C1 segment of cervical spinal cord (tissue), 14 donors: ENCODE measurements at regions not wholly inside any gene's neighbourhood (a gene's known extent, or its start where the extent isn't known, plus 50 kb on each side); places are given as distances from the start of the nearest gene placed in this dataset.

Source experiments
- DNase-seq, 14 donors: peaks; one replicate each; lab custom pipeline; 2025; lab: John Stamatoyannopoulos, UW

DNA sequence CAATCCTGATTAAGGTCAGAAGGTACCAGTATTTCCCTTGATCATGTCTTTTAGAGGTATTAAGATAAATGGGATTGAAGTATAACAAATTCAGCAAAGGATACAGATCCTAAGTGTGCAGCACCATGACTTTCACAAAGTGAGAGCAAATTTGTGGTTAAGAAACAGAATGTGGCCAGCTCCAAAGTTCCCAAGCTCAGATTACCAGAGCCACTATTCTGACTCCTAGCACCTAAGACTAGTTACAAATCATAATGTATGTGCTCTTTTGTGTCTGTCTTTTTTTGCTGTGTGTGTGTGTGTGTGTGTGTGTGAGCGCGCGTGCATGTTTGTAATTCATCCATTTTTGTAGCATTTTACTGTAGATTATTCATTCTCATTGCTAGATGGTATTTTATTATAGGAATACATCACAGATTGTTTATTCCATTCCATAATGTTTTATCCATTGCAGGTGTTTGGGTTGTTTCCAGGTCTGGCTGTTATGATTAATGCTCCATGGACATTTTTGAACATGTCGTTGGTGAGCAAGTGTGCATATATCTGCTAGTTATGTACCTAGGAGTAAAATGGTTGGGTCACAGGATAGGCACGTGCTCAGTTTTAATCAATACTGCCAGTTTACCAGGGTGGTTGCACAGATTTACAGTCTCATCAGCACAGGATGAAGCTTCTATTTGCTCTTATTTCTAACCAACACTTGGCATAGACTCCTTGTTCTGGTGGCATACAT, 314.0 kb upstream of the JAG1 start:
- no peak for DNase-seq

DNA sequence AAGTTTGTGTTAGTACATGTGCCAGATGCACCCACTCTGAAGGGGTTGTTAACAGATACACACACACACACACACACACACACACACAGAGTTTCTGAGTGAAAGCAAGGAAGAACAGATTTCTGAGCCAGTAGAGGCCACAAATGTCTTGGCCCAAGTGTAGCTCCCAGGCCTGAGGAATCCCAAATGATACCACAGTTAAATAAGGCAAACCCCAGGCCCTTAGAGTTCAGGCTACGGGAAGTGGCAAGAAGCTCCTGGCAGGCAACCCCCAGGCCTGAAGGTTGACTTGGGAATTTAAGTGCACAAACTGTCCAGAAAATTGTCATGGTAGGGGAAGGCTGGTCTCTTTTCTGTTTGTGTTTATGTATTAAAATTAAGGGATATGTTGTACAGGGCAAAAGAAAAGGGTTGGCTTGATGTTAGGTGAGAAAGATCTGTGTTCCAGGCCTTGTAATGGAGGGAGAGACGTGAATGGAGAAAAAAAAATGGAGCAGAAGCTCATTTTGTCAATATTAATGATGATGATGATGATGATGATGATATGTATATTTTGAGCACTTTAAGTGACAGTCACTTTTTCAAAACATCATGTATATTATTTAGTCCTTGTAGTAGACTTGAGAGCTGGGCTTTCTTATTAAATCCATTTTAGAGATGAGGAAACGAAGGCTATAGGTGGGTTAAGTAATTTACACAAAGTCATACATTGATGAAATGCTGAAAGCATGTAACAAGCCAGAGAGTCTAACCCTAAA, 317.0 kb upstream of the JAG1 start:
- DNase-seq, result no peak

DNA sequence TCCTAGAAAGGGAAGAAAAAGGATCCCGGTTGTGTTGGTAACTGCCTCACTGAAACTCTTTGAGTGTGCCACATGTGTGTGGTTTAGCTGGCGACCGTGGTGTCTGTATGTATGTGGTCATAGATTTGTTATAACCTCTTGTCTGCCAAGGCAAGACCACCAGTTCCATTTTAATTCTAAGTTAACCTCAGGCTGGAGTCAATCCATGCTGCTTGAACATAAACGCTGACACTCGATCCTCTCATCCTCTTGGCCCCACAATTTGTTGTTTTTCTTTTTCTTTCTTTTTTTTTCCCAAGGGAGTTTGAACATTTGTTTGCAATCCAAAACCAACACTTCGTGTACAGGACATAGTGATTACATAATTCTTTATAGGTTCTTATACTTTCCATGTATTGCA, 318.9 kb upstream of the JAG1 start:
- DNase-seq, result no peak

DNA sequence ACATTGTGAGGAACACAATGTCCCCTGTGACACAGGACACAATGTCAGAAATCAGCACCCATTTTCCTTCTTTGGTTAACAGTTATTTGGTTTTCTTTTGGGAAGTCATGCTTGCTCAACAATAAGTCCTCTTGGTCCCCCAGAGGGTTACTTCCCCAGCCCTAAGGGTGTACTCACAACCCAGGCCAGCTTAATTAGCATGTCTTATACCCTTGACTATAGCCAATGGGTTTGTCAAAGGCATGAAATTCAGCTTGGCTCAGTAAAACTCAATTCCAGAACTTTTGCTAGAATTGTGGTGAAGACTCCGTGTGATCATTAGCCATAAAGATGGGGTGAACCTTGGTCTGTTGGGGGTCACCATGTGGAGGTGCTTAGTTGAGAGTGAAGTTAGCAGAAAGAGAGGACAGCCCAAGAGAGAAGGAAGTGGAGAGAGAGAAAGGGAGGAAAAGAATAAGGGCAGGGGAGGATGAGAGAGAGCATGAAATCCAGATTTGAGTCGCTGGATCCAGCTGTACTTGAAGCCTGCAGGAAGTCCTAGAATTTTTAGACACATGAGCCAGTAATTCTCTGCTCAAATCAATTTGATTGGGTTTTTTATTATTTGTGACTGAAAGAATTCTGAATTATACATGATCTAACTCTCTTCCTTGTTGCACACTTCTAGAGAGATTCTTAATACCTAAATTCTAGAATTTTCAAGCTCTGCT, 321.3 kb upstream of the JAG1 start:
- no peak for DNase-seq

DNA sequence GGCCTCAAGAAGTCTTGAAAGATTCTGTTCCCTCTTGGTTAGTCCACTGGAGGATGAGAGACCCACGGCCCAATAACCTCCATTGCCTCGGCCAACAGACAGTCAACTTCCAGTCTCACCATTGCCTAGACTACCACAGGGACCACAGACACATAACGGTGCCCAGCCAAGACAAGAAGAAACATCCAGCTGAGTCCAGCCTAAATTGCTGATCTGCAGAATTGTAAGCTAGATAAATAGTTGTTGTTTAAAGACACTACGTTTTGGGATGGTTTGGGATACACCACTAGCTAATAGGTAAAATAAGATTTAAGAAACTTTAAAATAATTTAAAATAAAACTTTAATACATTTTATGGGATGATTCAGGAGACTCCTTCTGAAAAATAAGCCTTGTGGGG, 324.7 kb upstream of the JAG1 start:
- no peak for DNase-seq

DNA sequence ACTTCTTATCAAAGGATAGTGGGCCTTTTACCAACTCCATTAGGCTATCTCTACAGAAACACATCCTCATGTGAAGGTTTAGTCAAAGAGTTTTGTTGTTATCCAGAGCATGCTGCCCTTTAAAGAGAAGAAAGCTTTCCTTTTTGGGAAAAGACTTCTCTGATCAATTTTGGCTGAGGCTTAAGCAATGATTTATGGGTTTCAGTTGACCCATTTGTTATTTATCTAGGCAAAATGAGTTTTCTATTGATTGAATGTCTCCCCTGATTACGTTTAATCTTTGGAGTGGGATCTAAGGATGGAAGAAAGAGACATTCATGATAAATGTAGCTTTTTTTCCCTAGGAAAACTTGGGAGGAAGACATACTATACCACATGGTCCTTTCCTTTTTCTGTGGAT, 326.6 kb upstream of the JAG1 start:
- no peak for DNase-seq

DNA sequence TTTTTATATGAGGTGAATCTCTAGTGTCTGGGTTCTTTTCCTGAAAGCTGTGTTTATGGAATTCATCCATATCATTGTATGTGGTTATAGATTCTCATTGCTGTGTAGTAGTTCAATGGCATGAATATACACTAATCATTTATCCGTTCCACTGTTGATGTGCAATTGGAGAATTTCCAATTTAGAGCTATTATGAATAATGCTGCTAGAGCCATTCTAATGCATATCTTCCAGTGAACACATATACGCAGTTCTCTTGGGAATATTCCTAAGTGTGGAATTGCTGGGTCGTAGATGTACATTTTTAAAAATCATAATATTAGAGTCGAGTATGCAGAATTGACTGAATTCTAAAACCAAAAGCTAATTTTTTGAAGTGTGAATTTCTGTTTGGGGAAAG, 327.5 kb upstream of the JAG1 start:
- DNase-seq, result no peak

DNA sequence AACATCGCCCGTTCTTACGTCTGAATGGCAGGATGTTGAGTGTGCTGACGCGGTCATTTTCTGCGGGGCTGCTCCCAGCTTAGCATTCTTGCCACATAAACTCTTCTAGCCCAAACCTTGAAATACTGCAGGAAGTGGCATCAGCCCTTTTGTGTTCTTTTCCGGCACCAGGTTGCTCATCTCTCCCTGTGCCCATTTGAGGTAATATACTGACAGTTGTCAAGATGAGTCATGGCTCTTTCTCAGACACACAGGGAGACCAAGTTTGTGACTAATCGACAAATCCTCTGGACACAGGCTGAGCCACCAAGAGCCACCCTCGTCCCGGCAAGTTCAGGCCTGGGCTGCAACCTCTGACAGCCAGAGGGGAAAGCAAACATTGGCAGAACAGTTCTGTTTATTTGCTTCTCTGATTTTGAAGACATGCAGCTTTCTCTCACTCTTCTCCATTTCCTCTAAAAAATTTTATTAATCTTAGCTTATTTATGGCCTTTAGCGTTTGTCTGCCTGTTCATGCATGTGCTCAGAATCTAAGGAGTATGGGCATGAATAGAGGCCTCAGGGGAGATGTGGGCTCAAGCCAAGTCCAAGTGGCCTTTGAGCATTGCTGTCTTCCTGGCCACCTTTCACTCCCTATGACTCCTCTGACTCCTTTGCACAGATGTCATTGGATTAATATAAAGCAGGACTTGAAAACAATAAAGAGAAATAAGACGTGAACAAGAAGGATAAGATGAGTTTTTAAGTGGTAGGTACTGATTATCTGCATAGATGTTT, 328.2 kb upstream of the JAG1 start:
- DNase-seq, result peak in 1 of 14 donors; percentile 13

DNA sequence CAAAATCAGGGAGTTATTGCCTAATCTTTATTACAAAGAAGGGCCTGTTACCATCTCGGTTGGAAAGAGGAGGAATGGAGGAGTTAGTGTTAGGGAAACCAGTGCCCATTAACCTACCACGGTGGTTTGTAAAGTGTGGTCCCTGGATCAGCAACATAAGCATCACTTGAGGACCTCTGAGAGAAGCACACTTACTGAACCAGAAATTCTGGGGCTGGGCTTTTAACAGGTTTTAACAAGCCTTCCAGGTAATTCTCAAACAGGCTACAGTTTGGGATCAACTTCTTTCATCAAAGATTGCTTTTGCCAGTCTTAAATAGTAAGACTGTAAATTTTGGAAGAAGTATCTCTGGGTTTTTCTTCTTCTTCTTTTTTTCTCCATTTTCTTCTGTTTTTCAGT, 329.5 kb upstream of the JAG1 start:
- no peak for DNase-seq

DNA sequence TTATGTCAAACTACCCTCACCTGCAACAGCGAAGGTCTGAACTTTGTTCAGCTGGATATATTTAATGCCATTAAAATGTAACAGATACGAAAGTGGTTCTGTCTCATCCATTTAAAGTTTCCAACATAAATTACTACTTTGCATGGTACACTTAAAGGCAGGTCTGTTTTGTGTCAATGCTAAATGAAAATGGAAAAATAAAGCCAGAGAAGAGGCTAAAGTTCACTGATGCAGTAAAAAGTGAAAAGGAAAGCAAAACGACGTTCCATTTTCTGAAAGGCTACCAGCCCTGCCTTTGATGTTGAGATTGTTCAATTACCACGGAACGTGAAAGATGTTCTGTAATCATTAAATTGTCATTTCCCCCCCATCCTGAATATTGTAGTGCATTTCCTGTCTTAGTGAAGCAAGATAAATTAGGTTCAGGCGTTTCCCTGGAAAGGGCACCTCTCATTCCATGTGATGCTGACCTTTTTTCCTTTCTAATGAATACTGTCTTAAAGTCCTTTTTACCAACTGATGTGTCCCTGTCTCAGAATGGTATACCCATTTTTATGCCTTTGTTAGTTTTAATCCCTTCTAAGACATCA, 334.7 kb upstream of the JAG1 start:
- no peak for DNase-seq

DNA sequence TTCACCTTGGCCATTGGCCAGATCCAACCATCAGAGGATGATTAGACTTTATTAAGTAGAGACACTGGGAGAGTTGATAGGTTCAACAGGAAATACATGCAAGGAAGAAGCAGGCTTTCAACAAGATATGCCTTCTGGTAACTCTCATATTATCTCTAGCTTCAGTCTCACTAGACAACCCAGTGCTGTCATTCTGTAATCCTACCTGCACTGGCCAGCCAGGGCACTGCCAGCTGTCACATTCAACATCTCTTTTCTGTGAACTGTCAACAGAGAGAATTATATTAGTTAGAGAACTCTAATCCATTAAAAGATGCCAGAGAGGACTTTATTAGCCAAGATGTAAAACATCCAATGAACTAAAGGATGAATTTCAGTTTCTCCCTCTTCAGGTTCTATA, 337.9 kb upstream of the JAG1 start:
- DNase-seq, result no peak

DNA sequence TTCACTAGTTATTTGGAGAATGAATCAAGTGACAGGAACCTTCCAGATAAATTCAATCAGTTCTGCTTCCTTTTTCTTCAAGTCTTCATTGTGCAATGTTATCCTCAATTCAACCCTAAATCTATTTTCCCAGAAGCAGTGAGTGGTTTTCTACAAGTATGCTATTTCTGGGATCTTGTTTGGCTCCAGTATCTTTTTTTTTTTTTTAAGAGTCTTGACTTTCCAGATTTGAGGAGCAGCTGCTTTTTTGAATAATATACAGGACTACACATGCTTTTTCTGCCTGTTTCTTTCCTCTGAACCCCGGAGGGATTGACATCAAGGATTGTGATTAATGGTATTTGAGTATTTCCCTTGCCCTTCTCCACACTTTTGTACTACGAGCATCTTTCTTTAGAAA, 339.2 kb upstream of the JAG1 start:
- no peak for DNase-seq

DNA sequence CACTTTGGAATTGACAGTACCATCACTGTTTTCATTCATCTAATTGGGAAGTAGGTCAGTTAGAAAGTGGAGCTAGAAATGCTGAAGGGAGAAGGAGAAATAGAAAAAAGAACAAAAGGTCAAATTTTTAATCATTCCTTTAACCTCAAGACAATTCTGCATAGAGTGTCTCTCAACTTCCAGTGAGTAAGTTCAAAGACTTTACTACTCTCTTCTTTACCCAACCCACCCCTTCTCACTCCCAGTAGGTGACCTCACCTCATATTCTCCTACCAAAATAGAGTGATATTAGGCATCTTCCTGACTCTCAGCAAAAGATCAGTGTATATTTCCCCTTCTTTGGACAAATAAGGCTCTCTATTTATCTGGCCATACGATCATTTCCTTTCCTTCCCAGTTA, 340.0 kb upstream of the JAG1 start:
- DNase-seq, result no peak

DNA sequence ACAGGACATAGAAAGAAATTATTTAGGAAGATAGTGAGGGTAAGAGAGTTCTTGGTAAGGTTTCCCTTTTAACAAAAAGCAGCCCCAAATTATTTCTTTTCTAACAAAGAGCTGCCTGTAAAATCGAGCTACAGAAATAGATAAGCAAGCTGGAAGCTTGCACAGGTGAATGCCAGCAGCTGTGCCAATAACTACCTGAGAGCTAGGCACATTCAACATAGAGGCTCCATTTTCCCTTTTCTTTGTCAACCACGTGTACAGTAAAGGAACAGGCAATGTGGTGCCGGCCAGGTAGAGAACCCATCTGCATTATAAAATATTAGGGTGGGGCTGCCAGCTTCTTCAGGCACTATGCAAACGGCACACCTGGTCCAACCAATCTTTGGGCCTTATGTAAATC, 341.6 kb upstream of the JAG1 start:
- DNase-seq, result no peak

DNA sequence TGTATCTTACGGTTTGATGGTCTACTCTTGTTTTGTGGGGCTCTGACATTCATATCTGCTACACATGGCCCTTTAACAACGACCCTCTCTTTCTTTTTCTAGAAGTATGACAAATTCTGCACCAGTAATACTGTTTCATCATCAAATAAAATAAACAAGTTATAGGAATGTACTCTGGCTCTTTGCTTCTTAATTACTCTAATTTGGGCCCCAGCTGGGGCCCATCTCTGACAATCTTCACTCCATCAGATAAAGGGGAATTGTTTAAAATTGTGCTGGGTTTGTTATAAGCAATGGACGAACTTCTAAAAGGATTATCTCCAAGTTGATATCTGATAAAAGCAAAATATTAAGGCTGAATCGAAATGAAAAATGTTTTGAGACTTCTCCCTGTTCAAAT, 343.6 kb upstream of the JAG1 start:
- DNase-seq, result no peak

DNA sequence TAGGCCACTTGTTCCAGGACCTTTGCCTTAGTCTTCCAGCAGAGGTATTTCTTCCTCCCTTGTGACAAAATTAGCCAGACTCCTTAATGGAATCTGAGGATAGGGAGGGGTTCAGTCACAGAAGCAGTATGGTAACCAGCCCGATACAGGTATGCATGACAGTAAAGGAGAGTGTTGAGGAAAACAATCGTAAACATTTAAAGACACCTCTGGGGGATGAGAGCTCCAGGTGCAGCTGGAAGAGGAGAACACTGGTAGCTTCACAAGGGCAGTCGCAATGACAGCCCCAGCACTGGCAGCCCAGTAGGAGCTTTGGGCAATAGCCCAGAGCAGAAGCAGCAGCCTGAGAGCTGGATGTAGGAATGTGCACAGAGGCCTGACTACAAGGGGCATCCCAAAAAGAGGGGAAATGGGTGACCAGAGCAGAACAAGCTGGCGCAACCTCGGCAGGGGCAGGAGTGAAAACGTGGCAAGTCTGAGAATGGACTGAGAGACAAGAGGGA, 344.9 kb upstream of the JAG1 start:
- no peak for DNase-seq

DNA sequence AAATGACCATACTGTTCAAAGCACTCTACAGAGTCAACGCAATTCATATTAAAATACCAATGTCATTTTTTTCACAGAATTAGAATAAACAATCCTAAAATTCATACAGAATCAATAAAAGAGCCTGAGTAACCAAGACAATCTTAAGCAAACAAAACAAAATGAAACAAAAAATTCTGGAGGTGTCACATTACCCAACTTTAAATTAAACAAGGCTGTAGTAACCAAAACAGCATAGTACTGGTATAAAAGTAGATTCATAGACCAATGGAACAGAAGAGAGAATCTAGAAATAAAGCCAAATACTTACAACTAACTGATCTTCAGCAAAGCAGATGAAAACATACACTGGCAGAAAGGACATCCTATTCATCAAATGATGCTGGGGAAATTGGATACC, 346.9 kb upstream of the JAG1 start:
- no peak for DNase-seq

DNA sequence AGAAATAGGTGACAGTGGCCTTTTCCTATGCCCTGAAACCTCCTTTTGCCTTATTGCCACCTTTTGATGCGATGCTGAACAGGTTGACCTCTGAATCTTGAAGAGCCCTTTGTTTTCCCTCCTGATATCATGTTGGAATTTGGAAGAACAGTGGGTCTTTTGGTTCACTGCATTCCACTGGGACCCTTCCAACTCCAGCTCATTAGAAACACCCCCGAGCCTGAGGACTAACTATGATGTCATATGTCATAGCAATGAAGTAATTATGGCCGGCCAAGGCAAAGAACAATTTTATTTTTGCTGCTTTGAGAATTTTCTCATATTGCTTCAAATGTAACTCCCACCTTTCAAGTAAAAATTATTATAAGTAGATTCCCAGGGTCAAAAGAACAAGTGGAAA, 353.4 kb upstream of the JAG1 start:
- DNase-seq, result no peak

DNA sequence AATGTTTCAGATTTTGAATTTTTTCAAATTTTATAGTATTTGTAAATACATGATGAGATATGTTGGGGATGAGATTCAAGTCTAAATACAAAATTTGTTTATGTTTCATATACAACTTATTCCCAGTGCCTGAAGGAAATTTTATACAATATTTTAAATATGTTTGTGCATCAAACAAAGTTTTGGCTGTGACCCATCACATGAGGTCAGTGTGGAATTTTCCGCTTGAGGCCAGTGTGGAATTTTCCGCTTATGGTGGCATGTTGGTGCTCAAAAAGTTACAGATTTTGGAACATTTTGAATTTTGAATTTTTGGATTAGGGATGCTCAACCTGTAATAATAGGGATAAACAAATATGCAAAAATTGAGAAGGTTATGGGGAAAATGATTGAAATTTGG, 356.6 kb upstream of the JAG1 start:
- no peak for DNase-seq

DNA sequence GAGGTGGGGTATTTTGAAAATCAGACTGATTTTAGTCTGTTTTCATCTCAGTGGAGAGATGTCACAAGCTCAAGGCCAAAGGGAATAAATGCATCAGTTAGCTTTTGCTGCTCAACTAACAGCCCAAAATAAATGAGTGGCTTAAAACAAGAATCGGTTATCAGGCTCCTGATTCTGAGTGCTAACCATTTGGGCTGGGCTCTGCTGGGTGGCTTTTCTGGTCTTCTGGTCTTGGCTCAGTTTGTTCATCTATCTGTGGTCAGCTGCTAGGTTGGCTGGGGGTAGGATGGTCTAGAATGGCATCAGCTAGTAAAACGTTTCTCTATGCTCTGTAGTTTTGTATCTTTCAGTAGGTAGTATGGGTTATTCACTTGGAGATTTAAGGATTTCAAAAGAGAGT, 357.5 kb upstream of the JAG1 start:
- DNase-seq, result no peak

DNA sequence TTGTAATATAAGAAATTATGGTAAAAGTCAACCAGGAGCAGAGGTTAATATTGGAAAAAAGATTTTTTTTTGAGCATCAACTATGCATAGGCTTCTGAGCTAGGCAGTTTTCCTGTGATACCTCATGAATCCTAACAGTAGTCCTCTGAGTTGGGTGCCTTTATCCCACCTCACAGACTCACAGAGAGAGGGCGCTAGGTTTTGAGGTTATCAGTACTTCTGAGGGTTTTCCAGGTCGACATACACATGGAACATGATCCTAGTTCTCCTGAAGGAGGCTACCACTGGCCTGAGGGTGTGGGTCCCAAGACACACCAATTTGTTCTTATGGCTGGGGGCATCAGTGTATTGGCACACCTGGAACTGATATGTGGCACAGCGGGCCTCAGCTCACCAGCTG, 358.8 kb upstream of the JAG1 start:
- DNase-seq, result no peak

DNA sequence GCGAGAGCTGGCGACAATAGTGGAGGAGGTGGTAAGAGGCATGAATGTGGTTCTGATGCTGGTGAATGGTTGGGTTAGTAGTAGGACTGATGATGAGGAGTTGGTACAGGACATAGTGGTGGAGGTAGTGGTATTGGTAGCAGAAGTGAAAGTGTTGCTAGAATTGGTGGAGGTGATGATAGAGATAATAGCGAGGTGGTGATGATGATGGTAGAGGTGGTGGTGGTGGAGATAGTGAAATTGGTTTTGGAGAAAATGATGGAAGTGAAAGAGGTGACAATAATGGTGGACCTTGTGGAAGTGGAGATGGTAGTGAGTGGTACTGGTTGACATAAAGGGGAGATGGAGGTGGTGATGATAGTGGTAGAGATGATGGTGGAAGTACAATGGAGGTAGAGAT, 360.2 kb upstream of the JAG1 start:
- DNase-seq, result no peak
